Cardiac fibroblast (primary cell): ENCODE measurements at regions not wholly inside any gene's neighbourhood (a gene's known extent, or its start where the extent isn't known, plus 50 kb on each side); places are given as distances from the start of the nearest gene placed in this dataset.

Source experiments
- DNase-seq, 2 donors: peaks; one replicate each; pipeline versions ENCODE4 v3.0.0 to v3.0.0-alpha.2; 2010; ENCODE audit warnings: low read depth in 2 of 2
- H3K4me3 ChIP-seq, 2 donors: replicated peaks in 1 of 2; 1 replicate in 1 of 2; 2 replicates in 1 of 2; pipeline ENCODE4 v1.5.1; 2011; ENCODE audit warnings: low read depth in 2 of 2, low read length in 2 of 2, mild to moderate bottlenecking in 2 of 2, moderate library complexity in 1 of 2
- TF ChIP-seq, protein P1 (sequence below): IDR thresholded peaks from one replicate; pipeline ENCODE4 v1.5.1; 2011; ENCODE audit warnings: low read depth, mild to moderate bottlenecking, low read length, inconsistent platforms

DNA sequence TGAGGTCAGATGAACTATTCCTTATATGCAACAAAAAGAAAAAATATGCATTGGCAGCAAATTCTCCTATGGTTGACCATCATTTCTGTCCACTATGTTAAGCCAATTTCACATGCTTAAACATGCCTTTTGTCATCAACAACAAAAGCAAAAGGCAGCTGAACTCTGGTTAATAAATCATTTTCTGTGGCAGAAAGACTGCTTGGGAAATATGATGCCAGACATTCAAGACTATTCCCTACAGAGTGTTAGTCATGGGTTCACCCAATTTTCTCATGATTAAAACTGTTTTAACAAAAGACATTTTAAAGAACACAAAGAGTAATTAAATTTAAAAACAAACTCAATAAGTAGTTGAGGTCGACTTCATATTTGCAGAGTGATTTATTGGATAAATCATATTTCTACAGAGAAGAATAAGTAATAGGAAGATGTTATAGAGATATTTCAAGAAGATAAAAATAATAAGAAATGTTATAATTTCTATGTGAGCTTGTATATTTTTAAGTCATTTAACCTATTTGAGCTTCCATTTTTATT is 890.6 kb downstream of the STPG2 start:
- no peak overlapping the region for H3K4me3 ChIP-seq
- no peak for DNase-seq
- TF ChIP-seq, protein P1, sequence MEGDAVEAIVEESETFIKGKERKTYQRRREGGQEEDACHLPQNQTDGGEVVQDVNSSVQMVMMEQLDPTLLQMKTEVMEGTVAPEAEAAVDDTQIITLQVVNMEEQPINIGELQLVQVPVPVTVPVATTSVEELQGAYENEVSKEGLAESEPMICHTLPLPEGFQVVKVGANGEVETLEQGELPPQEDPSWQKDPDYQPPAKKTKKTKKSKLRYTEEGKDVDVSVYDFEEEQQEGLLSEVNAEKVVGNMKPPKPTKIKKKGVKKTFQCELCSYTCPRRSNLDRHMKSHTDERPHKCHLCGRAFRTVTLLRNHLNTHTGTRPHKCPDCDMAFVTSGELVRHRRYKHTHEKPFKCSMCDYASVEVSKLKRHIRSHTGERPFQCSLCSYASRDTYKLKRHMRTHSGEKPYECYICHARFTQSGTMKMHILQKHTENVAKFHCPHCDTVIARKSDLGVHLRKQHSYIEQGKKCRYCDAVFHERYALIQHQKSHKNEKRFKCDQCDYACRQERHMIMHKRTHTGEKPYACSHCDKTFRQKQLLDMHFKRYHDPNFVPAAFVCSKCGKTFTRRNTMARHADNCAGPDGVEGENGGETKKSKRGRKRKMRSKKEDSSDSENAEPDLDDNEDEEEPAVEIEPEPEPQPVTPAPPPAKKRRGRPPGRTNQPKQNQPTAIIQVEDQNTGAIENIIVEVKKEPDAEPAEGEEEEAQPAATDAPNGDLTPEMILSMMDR: no peak

DNA sequence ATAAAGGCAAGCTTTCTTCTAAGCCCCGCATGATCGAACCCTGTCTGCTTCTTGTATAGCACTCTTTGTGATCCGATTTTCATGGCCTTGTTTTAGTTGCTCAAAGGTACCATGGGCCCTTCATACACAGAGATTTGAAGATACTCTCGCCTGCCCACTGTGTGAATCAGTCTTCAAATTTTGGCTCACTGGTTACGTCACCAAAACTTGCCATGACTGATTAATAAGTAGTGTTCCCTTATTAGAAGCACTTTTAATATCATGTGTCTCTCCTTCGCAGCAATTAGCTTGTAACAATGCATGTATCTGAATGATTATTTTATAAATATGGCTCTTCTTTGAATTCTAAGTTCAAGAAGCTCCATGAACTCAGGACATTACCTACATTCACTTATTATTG is 880.5 kb downstream of the STPG2 start:
- H3K4me3 ChIP-seq: no peak overlapping the region
- TF ChIP-seq, protein P1: no peak
- no peak for DNase-seq

DNA sequence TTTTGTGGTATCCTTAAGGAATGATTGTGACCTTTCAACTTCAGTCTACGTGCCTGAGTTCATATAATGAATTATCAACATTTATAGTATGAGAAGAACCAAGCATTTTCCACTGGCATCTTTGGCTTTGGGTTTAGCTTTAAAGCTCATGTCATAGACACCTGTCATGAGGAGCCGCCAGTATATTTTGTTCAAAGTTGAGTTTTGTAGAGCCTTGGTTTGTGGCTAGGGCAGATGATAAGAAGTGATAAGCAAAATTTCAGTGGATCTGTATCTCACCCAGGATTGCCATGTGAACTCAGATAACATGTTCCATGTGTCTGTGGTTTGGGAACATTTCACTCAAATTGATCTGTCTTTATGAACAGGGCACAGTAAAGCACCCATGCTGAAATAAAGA is 873.2 kb downstream of the STPG2 start:
- DNase-seq: no peak
- H3K4me3 ChIP-seq: no peak overlapping the region
- TF ChIP-seq, protein P1: no peak

- no peak for DNase-seq
- no peak overlapping the region for H3K4me3 ChIP-seq
- TF ChIP-seq, protein P1: no peak
Observed at GRCh38 chr4:97279391-97279790, 863.9 kb downstream of the STPG2 start.

- H3K4me3 ChIP-seq: no peak overlapping the region
- TF ChIP-seq, protein P1: no peak
Observed at GRCh38 chr4:97300561-97300960, 842.7 kb downstream of the STPG2 start.

DNA sequence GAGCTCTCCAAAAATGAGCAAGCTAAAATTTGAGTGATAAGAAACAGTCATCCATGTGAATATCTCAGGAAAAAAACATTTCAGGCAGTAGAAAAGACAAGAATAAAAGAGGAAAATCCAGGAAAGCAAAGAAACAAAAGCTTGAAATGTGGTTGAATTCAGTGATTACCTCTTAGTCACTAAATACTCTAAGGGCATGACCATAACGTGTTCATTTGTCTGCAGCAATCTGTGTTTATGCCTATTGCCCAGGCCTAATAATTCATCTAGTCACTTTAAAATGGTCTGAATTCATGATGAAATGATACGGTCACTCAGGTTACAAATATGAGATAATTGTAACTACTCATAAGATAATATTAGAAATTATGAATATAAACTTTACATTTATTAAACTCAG is 837.9 kb downstream of the STPG2 start:
- TF ChIP-seq, protein P1: no peak
- no peak for DNase-seq
- no peak overlapping the region for H3K4me3 ChIP-seq

More at GRCh38 chr4:97300561-97300960, 842.7 kb downstream of the STPG2 start:
- DNase-seq: no peak

DNA sequence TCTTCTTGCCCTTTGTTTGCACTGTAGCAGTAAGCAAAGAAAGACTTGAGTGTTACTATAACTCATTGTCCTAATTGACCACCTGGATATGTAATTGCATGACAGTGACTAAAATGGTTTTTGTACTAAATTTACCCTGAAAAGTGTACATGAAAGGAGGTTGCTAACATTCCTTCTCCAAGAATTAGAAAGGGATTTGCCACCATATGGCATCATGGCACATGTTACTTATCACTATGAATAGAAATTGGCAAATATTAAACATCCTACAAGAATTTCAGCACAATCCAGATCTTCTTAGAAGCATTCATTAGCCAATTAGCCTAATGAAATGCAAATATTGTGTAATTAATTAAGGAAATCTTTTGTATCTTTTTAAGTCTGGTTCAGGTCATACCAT is 834.2 kb downstream of the STPG2 start:
- H3K4me3 ChIP-seq: no peak overlapping the region
- TF ChIP-seq, protein P1: no peak
- DNase-seq: no peak
